Astrocyte of the spinal cord (primary cell): ENCODE measurements at regions not wholly inside any gene's neighbourhood (a gene's known extent, or its start where the extent isn't known, plus 50 kb on each side); places are given as distances from the start of the nearest gene placed in this dataset.

Experiments
- DNase-seq: peaks from one replicate; pipeline ENCODE4 v3.0.0; 2011; ENCODE audit warnings: low read depth, low spot score
- H3K4me3 ChIP-seq: 2 replicates; pipeline ENCODE4 v1.5.1; 2011; ENCODE audit warnings: low read depth, mild to moderate bottlenecking, low read length, moderate library complexity
- CTCF ChIP-seq: IDR thresholded peaks from 2 replicates; pipeline ENCODE4 v1.5.1; 2012; ENCODE audit warnings: low read depth, mild to moderate bottlenecking, low read length, inconsistent platforms
- in situ Hi-C: cut with HindIII; loops from 2 replicates; pipeline ENCODE4 v1.10.0; 2017; ENCODE audit warnings: low sequenced_read_pairs

GRCh38 chr9:80555782-80556325, 984.1 kb downstream of the TLE4 start:
- in situ Hi-C loops, result no loop called here
- no peak overlapping the region for H3K4me3 ChIP-seq
- no peak for DNase-seq
- TF ChIP-seq CTCF, result no peak

GRCh38 chr9:80554856-80555255, 983.1 kb downstream of the TLE4 start:
- in situ Hi-C loops, result no loop called here

GRCh38 chr9:80554301-80554700, 982.5 kb downstream of the TLE4 start:
- no peak for DNase-seq
- in situ Hi-C loops, result no loop called here
- H3K4me3 ChIP-seq, result no peak overlapping the region
- no peak for TF ChIP-seq CTCF

More at GRCh38 chr9:80554856-80555255, 983.1 kb downstream of the TLE4 start:
- no peak overlapping the region for H3K4me3 ChIP-seq
- TF ChIP-seq CTCF, result no peak
- DNase-seq, result no peak

- no peak overlapping the region for H3K4me3 ChIP-seq
- DNase-seq, result no peak
- no peak for TF ChIP-seq CTCF
- in situ Hi-C loops, result no loop called here
Measured at GRCh38 chr9:80552931-80553330, 981.2 kb downstream of the TLE4 start.

GRCh38 chr9:80550181-80550580, 978.4 kb downstream of the TLE4 start:
- TF ChIP-seq CTCF, result no peak
- H3K4me3 ChIP-seq, result no peak overlapping the region
- no peak for DNase-seq
- in situ Hi-C loops, result no loop called here

GRCh38 chr9:80547613-80548012, 975.8 kb downstream of the TLE4 start:
- H3K4me3 ChIP-seq, result no peak overlapping the region
- no peak for TF ChIP-seq CTCF
- in situ Hi-C loops, result no loop called here
- DNase-seq, result no peak

GRCh38 chr9:80540387-80540786, 968.6 kb downstream of the TLE4 start:
- in situ Hi-C loops, result no loop called here
- DNase-seq, result no peak
- no peak for TF ChIP-seq CTCF
- H3K4me3 ChIP-seq, result no peak overlapping the region
